Esophagus mucosa (tissue), 1 donor: ENCODE measurements at regions not wholly inside any gene's neighbourhood (a gene's known extent, or its start where the extent isn't known, plus 50 kb on each side); places are given as distances from the start of the nearest gene placed in this dataset.
A peak's percentile ranks its signal among the peaks of the same experiment; 100 is the strongest.
"Not testable (repeated sequence)": the region's sequence is repeated elsewhere in the genome, so short reads cannot be mapped to it uniquely, and the experiment has no call there.

Experiments used
- ATAC-seq: fragments of 200-7000 bp; cut with Tn5 transposase; one replicate; pipeline ENCODE4 v1.9.1; 2020
- donor health status: DM: yes; HTN: yes; CAD: no.

DNA sequence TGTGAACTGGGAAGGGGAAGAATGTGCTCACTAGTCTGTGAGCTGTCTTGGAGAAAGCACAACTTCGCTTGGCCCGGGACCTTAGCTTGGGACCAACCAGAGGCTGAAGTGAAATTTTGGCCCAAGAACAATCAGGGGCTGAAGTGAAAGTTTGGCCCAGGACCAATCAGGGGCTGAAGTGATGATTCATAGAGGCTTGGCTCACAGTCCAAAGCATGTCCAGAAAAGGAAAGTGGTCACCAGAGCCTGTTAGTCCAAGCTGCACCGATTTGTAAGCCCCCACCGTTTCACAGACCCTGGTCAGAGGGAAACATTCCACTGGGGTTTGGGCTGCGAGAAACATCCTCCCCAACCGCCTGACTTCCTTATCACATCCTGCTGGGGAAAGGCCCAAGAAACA, 763.3 kb downstream of the SPATA31A7 start:
- ATAC-seq, result not testable (repeated sequence)

DNA sequence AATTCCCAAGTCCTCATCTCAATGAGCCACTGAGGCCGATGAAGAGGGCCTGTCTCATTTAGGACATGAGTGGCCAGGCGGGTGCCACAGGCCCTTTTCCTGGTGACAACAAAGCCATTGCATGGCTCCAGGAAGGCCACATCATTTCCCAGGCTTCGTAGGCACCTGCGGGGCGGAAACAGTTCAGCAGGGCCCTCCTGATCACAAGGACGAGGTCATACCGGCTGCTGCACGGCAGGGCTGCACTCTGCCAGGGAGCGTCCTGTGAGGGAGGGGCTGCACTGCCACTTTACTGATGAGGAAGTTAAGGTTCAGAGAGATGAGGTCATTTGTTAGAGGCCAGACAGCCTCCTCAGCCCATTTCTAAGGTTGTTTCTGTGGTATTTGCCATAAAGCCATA, 781.8 kb downstream of the SPATA31A7 start:
- ATAC-seq, result not testable (repeated sequence)

DNA sequence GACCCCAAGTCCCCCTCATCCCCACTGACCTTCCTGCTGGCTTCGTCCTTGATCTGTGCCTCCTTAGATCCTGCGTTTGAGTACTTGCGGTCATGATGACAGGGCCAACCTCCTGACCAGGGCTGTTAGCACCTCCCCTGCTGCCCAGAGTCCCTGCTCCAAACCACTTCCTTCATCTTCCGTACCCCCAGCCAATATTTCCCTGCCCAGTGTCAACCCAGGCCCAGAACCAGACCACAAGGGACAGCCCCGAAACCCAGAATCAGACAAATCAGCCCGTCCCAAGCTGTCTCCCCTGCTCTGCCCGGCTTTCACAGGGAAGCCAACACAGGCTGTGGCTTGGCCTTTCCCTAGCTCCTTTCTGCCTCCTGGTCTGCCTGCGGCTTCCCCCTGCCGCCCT, 784.7 kb downstream of the SPATA31A7 start:
- not testable (repeated sequence) for ATAC-seq

DNA sequence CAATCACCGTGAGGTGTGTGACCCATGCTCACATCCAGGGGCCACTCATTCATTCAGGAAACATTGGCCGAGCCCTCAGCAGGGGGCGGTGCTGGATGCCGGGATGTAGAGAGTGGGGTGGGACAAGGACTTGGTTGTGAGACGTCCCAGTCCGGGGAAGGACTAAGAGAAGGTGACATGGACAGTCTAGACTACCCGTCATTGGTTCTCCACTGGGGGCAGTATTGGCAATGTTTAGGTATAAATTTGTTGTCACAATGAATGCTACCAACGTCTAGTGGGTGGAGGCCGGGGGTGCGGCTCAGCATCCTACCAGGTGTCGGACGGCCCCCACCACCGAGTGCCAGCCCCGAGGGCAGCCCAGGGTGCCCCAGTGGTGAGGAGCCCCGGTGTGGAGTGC, 786.5 kb downstream of the SPATA31A7 start:
- not testable (repeated sequence) for ATAC-seq

DNA sequence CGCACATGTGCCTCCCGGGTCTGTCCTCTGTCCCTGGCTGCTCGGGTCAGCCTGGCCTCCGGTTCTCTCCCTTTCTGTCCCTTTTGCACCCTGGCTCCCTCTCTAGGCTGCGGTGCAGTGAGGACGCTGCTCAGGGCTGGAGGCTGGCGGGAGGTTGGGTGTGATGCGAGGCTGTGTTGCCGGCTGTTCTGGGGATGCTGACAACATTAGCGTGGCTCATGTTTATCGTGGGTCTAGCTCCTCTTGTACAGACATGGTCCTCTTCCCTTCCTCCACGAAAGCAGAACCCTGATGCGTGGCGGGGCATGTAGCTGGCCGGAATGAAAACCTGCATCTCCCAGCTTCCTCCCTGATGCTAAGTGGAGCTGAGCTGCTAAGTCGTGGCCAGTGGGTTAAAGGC, 792.9 kb downstream of the SPATA31A7 start:
- not testable (repeated sequence) for ATAC-seq

DNA sequence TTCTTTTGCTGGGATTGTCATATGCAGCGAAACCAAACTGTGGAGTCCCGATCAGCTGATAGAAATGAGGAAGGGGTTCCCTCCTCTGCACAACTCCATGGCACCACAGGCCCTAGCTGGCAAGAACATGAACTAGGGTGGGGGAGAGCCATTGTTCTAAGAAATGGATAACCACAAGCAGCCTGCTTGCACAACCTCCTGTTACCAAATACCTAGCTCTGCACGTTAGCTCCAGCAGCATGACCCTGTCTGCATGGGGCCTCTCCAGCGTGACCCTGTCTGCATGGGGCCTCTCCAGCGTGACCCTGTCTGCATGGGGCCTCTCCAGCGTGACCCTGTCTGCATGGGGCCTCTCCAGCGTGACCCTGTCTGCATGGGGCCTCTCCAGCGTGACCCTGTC, 793.6 kb downstream of the SPATA31A7 start:
- not testable (repeated sequence) for ATAC-seq

DNA sequence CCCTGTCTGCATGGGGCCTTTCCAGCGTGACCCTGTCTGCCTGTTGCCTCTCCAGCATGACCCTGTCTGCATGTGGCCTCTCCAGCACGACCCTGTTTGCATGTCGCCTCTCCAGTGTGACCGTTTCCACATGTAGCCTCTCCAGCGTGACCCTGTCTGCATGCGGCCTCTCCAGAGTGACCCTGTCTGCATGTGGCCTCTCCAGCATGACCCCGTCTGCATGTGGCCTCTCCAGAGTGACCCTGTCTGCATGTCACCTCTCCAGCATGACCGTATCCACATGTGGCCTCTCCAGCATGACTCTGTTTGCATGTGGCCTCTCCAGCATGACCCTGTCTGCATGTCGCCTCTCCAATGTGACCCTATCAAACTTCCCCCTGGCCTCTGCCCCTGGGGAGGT, 794.1 kb downstream of the SPATA31A7 start:
- not testable (repeated sequence) for ATAC-seq

DNA sequence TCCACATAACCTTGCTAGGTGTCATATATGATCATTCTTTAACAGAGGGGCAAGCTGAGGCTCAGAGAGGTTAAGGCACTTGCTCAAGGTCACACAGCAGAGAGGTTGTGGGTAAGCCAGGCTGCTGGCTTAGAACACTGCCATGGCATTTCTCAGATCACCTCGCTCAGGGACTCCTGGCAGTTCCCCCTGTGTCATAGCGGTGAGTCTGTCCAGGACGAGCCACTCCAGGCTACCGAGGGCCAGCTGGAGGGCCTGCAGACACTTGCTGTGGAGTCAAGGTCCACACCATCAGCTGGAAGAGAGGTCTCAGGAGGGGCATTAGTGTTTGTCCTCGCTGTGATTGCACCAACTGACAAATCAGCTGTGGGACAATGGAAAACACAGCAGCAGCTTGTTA, 794.7 kb downstream of the SPATA31A7 start:
- ATAC-seq, result not testable (repeated sequence)

DNA sequence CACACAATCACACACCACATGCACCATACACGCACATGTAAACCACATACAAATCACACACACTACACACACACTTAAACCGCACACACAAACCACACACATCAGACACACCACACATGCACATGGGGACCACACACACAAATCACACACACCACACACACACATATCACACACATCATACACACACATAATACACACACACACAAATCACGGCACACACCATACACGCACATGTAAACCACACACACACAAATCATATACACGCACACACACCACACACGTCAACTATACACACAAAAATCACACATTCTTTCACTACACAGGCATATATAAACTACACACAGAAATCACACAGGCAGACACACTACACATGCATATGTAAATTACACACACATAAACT, 802.3 kb downstream of the SPATA31A7 start:
- not testable (repeated sequence) for ATAC-seq

DNA sequence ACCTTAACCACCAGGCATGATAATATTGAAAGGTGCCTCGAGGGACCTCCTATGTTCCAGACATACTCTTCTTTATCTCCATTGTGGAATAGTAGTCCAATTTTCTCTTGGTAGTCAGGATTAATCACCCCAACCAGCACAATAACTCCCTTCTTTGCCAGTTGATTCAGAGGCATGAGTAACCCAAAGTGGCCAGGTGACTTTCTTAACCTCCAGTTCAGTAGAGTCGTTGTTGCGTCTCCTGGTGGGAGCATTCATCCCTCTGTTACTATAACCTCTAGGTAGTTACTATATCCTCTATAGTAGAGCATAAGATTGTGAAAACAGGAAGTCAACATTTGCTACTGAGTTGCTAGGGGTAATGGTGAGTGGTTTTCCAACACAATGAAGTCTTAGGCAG, 842.6 kb downstream of the SPATA31A7 start:
- ATAC-seq, result peak; percentile 63

DNA sequence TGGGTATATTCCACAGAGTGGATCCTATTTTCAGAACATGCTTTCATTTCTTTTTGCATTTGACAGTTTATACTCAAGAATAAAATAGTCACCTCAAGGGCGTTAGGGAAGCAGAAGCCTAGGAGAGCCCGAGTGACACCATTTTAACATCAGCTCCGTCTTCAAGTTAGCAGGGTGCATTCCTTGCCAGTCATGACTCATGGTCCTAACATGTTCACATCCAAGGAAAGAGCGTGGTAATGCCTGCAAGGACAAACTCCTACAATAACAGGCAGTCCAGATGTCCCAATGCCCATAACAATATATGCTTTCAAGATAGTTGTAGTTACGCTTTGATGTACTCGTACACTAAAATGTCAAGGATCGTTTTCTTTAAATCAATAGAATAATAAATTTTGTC, 848.4 kb downstream of the SPATA31A7 start:
- peak; percentile 53 for ATAC-seq

DNA sequence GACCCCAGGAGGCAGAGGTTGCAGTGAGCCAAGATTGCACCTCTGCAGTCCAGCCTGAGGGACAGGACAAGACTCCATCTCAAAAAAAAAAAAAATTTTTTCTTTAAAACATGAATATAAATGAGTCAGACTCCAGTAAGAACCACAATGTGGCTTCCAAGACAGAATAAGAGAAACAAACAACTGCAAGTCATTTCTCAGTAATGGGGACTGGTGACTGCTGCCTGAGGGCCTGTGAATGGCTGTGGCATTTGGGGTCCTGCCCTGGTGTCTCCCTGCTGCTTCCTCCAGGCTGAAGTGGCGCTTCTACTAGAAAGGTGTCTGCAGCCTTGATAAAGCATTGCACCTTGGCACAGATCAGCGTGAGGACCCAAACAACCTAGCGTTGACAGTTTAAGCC, 868.3 kb downstream of the SPATA31A7 start:
- not testable (repeated sequence) for ATAC-seq

DNA sequence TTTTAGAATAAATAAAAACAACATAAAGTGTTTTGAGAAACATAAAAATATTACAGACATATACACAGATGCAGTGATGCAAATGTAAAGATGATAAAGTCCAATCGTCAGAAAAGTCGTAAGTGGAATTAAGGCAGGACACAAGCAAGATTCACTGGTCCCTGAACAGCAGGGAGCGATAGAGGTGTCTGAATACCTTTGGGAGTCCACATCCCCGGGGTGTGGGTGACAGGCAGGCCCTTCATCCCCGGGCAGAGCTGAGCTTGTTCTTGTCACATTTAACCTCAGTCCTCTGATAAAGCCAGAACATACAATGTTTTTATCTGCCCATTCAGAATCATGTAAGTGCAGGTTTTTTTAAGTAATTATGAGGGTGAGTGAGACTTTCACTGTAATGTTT, 881.2 kb downstream of the SPATA31A7 start:
- ATAC-seq, result not testable (repeated sequence)

DNA sequence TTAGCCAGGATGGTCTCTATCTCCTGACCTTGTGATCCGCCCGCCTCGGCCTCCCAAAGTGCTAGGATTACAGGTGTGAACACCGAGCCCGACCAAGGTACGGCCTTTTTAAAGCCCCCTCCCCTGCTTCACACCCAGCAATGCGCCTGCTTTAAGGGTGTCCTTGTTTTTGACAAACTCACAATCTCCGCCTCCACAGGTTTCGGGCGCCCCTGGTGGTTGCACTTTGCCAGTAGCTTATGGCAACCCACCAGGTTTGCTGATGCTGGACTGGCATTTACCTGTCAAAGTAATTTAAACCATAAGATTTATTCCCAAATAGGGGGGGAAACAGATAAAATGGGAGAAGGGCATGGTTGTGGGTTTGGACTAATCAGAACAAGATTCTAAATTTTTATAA, 883.6 kb downstream of the SPATA31A7 start:
- ATAC-seq, result not testable (repeated sequence)

DNA sequence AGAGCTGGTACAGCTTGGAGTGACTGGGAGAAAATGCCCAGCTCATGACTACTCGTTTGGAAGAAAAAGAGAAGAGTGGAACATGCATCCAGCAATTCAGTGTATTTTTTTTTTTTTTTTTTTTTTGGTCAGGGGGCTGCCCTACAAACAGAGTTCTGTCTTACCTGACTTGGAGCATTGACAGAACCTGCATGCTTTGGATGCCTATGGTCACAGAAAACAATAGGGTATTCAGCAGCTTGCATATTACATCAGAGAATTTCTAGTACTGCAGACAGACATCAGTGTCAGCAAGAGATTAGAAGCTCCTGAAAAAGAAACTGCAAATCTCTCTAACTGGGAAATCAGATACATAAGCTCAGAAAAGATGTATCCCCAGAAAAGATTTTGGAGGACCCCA, 894.4 kb downstream of the SPATA31A7 start:
- ATAC-seq, result not testable (repeated sequence)

DNA sequence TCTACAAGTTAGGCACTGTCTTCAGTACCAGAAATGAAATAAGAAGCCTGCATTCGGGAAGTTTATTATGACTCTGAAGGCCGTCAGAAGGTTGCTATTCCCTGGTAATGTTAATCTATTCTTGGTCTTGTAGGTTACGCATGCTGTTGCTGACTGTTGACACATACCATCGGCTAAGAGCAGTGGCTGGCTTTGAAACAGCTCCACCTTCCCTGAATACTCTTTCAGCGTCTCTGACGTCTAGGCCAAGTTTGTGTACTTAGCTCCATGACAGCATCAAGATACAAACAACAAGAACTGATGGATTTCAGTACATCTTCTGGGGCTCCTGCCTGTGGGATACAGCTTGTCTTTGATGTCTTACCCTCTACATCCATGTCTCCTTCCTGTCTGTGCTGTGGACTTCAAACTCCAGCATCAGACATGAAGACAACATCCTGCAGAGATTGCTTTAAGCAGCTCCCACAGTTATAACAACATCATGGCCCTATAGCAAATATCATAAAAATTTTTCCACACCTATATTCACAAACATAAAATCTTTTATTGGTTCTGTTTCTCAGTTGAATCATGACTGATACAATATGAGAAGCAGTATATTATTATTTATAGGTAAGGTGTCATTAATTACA, 906.0 kb downstream of the SPATA31A7 start:
- ATAC-seq, result not testable (repeated sequence)

DNA sequence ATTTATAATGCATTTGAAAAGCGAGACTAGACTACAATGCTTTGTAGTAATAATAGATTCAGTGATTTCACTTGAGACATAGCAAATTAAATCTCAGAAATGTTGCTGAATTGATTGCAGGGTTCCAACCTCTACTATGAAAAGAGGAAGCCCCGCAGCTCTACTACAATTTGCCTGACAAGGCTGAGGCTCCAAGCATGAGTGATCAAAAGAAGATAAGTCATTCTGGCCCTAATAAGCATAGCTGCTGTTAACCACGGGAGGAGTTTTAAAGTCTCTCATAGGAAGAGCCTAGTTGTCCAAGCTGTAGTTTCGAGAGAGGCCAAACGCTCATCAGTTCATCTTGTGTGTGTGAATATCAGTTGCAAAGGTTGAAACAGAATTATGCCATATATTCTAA, 920.6 kb downstream of the SPATA31A7 start:
- ATAC-seq, result not testable (repeated sequence)

DNA sequence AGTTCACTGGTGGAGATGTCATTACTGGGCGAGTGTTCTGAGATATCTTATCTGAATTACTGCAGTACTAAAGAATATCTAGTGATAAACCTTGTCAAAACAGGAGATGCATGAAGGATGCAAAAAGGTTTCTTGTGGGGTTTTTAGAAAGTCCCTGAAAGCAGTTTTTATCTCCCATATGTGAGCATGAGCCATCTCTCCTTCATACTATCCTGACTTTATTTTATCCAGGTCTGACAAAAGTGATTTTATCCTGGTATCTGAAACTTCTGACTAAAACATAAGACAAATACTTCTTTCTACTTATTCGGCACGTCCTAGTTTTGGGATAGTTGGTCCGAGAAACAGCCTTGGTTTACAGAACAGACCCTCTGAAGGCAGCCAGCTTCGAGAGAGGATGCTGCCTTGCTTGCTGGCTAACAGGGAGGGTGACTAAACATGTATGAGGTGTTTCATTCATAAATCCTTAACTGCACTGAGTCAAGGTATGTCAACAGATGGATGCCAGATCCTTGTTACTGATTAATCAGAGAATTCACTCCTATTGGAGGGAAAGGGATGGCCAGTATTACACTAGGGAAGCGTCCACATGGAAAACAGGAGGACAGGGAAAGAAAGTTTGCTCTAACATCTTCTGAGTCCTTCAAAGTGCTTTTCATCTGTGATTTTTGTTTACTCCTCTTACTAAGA, 927.3 kb downstream of the SPATA31A7 start:
- ATAC-seq, result peak; percentile 43

DNA sequence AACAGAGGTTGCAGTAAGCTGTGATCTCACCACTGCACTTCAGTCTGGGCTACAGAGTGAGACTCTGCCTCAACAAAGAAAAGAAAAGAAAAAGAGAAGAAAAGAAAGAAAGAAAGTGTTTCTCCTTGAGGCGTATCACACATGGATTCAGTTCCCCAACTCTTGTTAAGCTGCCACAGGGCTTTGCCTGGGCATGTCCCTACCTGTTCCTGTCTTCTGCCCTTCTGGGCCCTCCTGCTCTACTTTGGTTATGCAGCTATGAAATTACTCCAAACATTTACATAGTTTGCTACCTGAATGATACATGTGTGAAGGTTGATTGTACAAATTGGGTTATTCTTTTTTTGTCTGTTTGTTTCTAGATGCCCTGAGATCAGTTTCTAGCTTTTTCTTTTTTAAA, 929.8 kb downstream of the SPATA31A7 start:
- peak; percentile 63 for ATAC-seq

DNA sequence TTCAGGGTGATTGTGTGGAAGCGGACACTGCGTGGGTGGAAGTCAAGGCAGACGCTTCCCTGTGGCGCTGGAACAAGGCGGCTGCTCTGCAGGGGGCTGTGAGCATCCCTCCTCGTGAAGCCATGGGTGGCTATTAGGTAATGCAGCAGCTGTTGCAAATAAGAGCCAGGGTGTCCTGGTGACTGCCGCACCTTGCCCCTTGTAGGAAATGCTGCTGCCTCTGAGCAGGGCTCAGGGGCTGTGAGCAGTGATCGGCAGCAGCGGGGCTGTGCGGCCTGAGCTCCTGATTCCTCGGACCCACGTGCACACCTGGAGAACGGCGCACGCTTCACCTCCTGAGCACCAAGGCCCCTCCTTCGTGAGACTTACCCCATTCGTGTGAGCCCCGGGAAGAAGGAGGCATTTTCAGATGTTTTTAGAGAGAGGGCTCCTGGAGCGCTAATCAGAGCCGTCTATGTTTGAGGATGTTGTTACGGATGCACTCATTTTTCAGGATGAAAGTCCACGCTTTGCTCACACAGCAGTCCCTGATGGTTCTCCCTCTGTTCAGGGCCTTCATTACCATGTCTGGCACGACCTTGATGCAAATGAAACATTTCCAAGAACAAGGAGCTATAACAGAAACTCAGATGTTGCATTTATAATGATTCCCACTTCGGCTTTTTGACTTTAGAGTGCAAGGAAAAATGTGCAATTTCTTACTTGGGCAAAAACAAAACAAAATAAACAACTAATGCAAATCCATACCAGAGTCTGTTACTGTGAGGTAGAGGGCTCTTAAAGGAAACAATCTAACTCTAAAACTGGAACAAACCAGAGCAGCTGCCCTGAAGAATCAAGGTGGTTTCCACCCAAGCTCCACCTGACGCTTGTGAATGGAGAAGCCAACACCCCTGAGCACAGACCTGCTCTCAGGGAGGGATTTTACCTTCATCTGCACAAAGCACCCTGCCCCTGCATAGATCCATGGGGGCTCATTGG, 936.1 kb downstream of the SPATA31A7 start:
- ATAC-seq, result not testable (repeated sequence)

DNA sequence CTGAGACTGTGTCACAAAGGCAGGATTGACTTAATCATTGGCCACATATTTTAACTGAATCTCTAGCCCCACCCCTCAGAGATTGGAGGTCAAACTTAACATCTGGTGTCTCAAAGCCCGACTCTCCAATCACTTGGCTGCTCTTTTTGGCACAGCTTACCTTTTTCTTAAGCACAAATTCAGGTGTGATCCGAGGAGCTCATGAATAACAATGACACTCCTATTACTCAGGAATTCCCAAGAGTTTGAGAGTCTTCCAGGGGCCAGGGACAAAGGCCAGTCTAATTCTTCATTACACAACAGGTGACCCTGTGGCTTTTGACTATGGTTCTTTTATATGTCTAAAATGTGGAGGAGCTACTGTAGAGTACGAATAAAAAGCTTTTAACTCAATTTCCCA, 945.2 kb downstream of the SPATA31A7 start:
- peak; percentile 28 for ATAC-seq

DNA sequence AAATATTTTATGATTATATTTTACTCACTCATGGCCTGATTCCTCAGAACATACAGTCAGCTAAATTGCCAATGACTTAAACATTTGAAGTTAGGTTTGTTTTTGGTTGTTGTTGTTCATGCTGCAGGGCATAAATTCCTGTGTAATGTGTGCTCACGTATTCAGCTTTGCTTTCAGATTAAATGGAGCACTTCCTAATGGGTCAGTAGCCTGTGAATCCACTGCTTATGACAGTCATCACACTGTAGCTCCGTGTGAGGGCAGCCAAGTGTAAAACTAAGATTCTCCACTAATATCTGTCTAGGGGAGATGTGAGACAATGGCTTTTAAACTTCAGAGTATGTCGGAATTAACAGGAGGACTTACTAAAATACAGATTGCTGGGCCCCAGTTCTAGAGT, 955.8 kb downstream of the SPATA31A7 start:
- ATAC-seq, result not testable (repeated sequence)
